CD4-positive, alpha-beta T cell treated with Interleukin-6 for 4 hours (primary cell): ENCODE measurements at regions not wholly inside any gene's neighbourhood (a gene's known extent, or its start where the extent isn't known, plus 50 kb on each side); places are given as distances from the start of the nearest gene placed in this dataset.
"Not testable (repeated sequence)": the region's sequence is repeated elsewhere in the genome, so short reads cannot be mapped to it uniquely, and the experiment has no call there.

Experiments
- DNase-seq: peaks from one replicate; pipeline ENCODE4 v3.0.0-alpha.2; 2020; ENCODE audit warnings: mixed read lengths

DNA sequence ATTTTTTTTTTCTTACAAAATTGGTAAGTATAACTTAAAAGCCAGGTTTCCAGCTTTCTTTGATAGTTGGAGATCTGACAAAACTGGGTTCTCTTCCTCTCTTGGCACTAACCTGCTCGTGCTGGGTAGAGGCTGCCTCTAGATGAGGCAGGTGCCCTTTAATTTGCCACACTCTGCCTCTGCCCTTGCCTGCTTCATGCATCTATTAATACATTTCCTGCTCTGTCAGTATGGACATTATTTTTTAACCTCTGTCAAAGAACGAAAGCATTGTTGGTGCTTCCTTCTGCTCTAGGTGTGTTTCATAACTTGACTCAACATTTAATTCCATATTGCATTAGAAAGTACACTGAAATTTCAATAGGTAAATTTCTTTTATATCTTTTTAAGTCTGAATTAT, 490.7 kb upstream of the ZEB2 start:
- DNase-seq = no peak

DNA sequence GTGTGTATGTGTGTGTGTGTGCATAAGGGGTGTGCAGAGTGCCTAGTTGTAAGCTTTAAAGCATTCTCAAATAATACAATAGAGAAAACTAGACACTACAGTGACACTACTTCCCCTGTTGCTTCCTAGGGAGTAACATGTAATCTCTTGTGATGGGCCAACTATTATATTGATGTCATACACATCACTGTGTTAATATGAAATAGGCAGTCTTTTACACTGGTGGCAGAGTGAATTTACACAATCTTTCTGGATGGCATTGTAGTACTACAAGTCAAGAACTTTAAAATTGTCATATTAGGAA, 488.0 kb upstream of the ZEB2 start:
- DNase-seq = no peak

DNA sequence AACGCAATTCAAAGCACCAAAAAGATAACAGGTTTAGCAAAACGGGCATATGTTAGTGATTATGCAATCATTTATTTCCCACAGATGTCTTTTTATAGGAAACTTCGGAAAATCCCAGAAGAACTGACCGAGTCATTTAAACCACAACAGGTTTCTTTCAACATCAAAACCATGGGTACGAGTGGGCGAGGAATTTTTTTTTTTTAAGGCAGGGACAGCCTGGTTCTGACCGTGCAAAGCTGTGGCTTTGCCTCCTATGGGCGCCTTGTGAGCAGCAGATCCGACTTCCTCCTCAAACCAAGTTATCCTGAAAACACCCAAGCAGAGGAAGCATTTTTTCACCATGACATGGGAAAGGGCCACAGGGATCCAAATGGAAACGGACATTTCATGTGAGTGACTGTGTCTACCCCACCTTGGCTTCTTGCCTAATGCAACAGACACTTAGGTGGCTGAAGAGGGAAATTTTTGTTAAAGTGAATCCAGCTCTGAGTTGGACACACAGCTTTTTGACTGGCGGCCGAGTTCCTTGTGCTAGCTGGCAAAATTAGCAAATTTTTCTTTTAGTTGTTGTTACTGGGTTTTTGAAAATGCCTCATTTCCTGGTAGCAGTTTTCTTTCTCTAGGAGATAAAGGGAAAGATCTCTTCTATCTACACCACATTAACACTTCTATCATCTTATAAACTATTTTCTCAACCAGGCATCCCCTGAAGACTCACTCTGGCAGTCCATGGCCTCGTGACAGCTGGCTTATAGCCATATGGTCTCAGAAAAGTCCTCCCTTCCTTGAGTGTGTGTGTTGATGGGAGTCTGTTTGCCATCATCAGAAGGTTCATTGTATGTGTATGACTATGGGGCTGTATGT, 487.4 kb upstream of the ZEB2 start:
- DNase-seq = no peak

DNA sequence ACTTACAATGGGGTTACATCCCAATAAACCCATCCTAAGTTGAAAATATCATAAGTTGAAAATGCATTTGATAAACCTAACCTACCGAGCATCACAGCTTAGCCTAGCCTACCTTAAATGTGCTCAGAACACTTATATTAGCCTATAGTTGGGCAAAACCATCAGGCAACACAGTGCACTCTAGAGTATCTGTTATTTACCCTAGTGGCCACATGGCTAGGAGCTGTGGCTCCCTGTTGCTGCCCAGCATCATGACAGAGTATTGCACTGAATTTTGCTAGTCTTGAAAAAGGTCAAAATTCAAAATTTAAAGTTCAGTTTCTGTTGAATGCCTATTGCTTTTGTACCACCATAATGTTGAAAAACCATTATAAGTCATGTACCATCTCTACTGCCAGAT, 482.7 kb upstream of the ZEB2 start:
- DNase-seq = no peak

DNA sequence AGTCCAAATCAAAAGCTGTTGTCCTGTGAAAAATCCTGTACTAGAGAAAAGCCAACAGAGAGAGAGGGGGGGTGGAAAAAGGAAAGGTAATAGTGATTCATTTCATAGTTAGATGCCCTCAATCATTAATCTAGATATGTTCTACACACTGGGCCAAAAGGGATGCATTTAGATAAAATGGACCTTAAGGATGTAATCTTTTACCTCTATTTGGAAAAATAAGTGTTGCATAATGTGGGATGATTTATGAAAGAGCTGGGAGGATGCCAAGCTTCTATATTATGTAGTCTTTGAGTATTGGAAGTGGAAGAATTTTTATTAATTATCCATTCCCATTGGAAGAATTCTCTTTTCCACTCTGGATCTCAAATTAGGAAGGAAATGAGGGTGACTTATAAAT, 480.5 kb upstream of the ZEB2 start:
- no peak for DNase-seq

DNA sequence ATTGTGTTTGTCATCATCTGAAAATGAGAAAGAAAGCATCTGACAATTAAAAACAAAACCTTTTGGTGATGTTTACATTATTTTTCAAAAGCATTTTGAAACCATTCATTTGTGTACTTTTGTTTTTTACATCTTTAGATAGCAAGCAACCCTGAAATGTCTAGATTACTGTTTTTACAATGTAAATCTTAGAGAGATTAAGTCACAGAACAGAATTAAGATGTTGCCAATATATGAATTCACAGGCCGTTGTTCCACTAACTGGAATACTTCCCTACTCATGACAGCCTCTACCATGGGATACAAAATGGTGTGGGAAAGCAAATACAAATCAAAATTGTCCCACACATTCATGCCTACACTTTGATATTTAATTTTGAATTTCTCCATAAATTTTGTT, 480.0 kb upstream of the ZEB2 start:
- no peak for DNase-seq

DNA sequence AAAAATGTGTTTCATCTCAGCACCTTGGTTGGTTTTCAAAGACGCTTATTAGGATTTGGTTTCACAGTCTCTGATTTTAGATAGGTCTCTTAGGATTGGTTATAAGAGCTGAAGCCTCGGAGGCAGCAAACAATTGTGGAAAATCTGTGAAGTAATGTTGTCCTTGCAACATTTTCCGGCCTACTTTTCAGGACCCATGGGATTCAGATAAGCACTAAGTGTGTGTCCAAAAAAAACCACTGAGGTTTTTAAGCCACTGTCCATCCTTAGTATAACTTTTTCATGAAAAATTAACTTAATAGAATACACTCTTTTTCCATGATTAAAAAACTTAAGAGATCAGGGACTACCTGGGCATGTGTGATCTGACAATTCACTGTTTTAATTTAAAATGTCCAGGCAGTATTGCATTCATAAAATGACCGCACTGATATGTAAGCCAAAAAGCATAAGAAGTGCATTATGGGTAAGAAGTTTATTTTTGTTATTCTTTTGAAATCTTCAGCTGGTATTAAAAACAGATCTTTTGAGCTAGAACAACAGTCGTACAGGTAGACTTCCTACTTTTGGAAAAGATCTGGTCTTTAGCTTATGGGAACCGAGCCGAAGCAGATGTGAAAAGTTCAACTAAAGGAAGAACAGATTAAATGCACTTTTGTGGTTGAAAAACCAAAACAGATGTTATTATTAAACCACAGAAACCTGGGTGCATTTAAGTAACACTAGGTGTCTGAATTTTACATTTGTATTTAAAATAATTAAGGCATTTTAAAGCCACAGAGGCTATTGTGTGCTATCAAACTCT, 479.4 kb upstream of the ZEB2 start:
- no peak for DNase-seq

DNA sequence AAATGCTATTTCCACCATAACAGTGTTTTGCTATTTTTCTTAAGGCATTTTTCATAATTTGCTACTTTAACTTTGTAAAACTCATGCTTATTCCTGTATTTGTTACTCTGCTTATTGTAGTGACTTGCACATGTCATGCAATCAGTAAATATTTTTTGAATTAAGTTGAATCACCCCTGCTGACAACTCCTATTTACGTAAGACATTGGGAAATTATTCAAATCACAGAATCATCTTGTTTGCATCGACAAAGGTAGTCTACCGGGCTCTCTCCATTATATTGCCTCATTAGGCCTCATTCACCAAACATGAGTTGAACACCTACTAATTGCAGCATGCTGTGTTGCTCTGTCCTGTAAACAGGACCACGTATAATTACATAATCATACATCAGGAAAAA, 478.5 kb upstream of the ZEB2 start:
- DNase-seq = no peak

DNA sequence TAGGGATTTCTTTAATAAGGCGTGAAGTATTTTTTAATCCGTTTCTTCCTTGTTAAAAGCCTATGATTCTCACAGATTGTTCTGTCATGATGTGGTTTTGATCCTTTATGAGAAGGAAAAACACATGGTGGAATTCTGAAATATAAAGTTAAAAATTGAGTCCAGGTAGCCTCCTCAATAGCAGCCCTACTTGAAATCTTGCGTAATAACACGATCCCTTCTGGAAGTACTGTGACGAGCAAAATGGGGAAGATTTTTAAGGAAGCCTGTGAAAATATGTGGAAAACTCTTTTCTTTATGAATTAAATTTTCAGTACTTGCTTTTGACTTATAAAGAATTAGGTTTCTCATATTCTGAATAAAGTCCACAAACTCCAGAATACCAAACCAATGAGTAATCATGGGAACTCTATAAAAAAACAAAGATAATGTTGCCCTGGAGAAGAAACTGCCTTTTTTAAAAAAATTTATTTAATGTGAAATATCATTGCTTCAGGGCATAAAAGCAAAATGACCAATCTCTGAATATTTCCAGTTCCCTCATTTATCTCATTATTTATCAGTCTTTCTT, 476.4 kb upstream of the ZEB2 start:
- no peak for DNase-seq

DNA sequence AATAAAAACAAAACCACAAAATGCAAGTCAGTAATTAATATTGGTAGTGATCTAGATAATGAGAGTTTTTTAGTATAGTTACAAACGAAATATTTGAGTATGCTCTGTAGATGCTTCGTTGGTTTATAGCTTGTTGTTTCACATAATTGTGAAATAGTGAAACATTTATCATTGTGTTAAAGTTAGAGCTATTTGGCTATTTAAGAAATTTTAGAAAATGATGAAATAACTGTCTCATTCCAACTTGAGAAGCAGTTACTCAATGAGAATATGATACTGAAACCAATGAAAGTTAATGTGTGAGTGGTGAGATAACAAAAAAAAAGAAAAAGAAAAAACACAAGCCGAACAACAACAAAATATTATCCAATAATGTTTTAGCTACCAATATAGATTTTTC, 475.6 kb upstream of the ZEB2 start:
- no peak for DNase-seq

DNA sequence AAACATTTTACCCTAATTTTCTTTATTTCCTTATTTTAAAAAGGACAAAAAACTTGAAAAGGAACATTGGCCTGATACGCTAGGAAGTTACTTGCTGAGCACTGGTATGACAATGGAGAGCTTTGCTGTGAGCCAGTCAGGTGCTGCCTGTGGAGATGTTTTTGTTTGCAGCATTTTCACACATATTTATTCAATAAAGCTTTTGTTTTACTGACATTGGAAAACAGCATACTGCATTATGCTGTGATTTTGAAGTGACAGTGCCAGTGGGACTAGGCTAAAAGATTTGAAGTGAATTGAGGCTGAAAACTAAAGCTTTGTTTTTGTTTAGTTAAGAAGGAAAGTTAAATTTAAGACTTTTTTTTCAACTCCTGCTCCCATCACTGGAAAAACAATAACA, 470.7 kb upstream of the ZEB2 start:
- DNase-seq = no peak

DNA sequence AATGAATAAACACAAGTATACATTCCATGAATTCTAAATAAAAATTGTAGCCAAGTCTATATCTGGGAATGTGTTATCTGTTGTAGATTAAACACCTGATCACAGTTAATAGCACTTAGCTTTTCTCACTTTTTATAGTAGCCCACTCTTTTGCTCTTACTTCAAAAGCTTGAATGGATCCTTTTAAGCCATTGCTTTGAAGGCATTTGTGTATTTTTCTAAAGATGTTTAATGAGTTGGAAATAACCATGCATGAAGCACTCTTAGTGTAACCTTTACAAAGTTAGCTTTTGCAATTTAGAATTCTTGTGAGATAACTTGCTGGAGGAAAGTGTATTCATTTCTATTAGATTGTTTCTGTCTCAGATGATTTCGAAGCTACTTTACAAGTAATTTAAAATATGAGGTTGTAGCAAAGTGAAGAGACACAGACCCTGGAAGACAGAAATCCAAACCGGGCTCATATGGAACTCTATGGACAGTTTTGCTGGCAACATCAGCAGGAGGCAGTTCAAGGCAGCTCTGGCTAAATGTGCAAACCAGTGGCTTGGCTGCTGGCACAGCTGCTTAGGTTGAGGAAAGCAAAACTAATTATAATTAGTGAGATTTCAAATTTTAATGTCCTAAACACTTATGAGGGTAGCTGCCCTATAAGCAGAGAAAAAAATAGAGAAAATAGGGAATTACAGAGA, 469.8 kb upstream of the ZEB2 start:
- DNase-seq = no peak

DNA sequence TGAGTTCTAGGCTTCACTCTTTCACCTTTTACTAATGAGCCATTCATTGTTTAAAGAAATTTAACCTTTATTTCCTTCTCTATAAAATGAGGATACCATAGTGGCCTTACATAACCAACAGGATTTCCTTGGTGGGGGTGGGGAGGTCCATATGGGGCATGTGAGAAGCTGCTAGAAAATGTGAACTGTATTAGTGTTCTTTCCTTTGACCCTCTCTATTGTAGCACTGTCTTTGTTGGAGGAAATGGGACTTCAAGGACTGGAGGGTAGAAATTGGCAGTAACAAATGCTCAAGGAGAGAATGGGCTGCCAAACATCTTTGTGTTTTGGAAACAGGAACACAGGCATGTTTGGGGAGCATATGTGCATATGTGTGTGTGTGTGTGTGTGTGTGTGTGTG, 468.7 kb upstream of the ZEB2 start:
- DNase-seq = no peak

DNA sequence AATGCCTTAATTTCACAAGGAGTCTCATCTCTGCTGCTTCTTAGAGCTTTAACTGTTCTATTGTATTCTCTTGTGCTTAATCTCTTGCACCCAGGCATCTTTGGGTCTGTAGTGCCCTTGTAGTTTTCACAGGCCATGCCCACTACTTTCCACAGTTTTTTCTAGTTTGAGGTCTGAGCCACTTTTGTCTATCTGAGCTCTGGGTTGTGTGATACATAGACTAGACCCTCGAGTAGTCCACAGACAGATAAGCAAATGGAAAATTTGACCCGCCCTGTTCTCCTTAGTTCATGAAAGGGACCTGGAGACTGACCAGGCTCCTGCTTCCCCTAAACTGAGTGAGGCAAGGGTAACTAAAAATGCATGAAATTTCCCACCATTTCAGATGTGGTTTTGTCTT, 466.8 kb upstream of the ZEB2 start:
- DNase-seq = no peak

DNA sequence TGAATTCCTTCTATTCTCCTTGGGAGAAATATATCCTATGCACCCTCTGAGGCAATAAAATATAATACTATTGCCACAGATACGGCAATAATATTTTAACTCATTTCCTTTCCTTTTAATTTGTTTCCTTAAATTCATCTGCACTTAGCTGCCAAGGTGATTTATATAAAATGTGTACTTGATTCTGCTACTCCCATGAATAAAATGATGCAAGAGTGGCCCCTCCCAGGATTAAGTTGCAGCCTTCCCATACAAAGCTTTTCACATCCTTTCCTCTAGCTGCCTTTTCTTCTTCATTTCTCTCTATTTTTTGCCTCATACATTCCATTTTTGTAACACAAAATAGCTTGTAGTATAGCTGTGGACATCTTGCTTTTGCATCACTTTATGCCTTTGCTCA, 464.1 kb upstream of the ZEB2 start:
- DNase-seq = no peak

DNA sequence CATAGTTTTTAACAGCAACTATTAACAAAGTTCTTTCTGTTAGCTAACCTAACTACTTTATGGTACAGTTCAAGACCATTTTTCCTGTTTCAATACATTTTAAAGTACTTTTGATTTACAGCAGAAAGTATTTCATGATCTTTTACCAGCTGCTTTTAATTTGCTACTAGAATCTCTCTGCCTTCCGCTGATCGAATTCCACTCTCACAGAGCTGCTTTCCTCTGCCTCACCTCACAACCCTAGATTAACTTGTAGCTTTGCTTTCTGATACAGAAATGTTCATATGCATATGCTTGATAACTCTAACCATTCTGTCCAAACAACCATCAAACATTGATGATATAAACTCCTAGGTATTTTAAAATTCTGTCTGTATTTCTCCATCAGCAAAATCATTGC, 463.2 kb upstream of the ZEB2 start:
- no peak for DNase-seq

DNA sequence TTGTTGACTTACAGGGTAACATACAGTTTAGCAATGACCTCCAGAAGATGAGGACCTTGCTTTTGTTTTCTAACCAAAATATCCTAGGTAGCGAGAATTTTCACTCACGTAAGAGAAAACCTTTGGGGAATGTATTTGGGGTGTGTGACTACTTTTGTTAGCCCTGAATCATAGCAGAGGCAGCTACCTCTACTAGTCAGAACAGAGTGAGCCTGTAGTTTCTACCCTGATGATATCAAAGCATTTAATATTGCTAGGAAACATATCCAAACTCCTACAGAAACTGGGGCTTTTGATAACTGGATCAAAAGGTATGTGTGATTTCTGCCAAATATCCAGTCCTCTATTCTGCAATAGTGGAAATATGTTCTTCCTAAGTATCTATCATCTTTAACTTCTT, 462.6 kb upstream of the ZEB2 start:
- DNase-seq = no peak

DNA sequence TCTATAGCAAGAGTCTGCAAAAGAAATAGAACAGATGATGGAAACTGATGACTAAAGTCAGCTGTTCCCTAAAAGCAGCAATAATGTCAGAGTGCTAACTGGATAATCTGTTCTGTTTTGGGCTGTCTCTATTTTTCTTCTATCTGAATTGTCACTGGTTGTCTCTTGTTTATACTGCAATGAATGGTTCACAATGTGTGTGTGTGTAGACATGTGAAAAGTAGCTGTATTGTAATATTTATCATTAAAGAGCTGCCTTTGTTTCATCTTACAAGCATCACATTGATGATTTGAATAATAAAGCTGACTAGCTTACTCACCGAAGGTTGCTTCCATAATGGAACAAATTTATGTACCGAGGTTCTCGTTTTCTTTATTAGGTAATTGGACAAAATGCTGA, 456.0 kb upstream of the ZEB2 start:
- no peak for DNase-seq

DNA sequence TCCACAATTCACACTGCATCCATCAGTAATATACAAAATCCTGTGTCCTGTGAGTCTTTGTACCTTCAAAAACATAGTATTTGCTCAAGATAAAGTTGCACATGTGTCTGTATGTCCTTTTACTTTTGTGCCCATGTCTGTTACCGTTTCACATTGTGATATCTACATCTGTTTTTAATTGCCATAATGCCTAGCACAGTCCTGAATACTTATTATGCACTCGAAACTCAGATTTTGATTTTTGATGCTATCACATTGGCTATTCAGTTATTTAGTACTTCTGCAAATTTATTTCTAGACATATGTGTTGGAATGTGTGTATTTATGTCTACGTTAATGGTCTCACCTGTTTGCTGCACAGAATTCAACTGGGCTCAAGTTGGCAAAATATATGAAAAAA, 452.8 kb upstream of the ZEB2 start:
- DNase-seq = no peak

DNA sequence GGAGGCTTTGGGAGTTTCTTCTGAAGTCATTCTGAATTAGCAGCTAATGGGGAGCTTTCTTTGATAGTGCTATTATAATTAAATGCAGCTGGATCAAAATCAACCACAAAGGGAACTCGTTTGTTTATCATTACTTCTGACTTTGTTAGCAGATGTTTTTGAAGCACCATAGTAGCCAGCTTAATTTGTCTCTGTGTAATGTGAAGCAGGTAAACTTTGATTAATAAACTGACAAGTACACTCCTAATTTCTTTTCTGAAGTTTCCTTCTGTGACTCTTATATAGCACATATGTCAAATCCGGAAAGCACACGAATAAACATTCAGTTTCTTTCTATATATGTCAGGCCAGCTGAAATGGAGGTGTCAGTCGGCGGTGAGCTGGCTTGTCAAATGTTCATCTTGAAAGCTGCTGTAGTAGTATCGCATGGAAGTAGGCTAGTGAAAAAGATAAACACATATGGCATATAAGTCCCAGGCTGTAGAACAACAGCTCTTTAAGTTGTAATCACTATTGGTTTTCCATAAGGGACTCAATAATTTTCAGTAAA, 451.9 kb upstream of the ZEB2 start:
- DNase-seq = no peak

DNA sequence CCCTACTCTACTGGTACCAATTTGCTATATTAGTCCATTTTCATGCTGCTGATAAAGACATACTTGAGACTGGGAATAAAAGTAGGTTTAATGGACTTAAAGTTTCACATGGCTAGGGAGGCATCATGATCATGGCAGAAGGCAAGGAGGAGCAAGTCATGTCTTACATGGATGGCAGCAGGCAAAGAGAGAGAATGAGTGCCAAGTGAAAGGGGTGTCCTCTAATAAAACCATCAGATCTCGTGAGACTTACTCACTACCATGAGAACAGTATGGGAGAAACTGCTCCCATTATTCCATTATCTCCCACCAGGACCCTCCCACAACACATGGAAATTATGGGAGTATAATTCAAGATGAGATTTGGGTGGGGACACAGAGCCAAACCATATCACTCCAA, 450.5 kb upstream of the ZEB2 start:
- not testable (repeated sequence) for DNase-seq

DNA sequence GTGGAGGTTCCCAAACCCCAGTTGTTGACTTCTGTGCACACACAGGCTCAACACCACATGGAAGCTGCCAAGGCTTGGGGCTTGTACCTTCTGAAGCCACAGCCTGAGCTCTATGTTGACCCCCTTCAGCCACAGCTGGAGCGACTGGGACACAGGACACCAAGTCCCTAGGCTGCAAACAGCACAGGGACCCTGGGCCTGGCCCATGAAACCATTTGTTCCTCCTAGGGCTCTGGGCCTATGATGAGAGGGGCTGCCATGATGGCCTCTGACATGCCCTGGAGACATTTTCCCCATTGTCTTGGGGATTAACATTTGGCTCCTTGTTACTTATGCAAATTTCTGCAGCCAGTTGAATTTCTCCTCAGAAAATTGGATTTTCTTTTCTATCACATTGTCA, 449.6 kb upstream of the ZEB2 start:
- DNase-seq = not testable (repeated sequence)

DNA sequence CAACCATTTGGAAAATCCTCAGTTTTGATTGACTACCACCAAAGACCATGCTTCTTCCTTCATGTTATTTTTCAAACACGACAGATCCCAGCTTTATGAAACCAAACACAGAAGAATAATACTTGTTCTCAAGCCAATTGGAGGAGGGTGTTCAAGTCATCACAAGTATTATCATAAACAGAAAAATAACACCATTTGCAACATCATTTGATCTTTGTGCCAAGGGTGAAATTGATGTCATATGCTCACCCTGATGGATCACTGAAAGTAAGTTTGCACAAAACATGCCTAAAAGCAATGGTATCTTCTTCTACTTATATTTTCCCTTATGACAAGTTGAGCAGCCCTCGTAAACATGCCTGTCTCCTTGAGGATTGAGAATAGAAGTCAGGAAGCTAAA, 448.0 kb upstream of the ZEB2 start:
- DNase-seq = no peak
